Activated CD8-positive, alpha-beta memory T cell treated with anti-CD3 and anti-CD28 coated beads for 1 hour (primary cell): ENCODE measurements at regions not wholly inside any gene's neighbourhood (a gene's known extent, or its start where the extent isn't known, plus 50 kb on each side); places are given as distances from the start of the nearest gene placed in this dataset.
"Not testable (repeated sequence)": the region's sequence is repeated elsewhere in the genome, so short reads cannot be mapped to it uniquely, and the experiment has no call there.

Experiments used
- DNase-seq, 2 donors: peaks; one replicate each; pipeline ENCODE4 v3.0.0-alpha.2; 2020; ENCODE audit warnings: low read depth in 1 of 2; ENCODE audit errors: extremely low read depth in 1 of 2

DNA sequence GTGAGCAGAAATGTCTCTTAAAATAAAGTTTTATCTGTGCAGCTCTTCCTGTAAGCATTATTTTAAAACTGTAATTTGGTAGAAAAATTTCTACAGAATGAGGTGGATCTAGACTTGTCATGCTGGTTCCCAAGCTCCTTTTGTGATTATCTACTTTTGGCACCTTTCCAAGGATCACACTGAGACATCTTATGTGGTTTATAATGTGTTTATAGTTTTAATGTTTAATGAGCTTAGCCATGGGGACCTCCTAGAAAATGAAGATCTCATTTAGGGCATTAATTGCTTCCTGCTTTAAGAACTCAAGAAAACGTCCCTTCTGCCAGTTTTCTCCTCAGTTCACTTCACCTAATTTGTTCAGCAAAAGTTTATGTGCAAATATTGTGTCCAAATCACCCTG is 468.4 kb downstream of the SUCLG1 start:
- DNase-seq: no peak

DNA sequence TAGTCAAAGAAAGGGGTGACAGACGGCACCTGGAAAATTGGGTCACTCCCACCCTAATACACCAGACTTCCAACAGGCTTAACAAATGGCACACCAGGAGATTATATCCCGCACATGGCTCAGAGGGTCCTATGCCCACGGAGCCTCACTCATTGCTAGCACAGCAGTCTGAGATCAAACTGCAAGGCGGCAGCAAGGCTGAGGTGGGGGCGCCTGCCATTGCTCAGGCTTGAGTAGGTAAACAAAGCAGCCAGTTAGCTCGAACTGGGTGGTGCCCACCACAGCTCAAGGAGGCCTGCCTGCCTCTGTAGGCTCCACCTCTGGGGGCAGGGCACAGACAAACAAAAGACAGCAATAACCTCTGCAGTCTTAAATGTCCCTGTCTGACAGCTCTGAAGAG is 482.5 kb downstream of the SUCLG1 start:
- not testable (repeated sequence) for DNase-seq

DNA sequence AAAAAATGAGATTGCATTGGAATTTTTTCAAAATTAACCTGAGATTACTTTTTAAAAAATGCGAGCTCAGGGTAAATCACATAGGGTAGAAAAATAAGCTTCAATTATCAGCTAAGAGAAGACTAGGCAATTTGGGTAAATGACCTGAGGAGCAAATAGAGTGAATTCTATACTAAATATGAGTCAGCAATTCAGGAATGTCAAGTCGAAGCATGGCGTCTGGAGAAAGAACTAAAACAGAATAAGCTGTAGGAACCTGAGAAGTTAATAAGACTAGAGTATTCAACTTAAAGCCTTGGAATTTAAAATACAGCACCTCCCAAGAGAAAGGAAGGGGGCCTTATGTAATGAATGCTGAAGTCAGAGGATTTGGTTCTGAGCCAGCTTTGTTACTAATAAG is 487.0 kb downstream of the SUCLG1 start:
- DNase-seq: no peak

DNA sequence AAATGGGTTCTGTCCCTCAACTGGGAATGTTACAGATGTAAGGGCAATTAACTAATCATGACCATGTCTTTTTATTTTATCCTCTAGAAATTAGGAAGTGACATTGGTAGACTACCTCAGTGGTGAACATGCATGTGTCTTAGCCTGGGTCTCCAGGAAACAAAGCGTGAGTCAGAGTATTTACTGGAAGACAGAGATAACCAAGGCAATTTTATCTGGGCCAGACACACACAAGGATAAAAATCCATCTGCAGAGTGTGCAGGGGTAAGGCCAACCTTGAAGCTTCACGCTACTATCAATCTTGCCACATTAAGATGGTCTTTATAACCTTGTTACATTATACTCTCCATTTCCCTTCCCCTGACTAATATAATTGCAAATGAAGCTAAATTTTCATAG is 487.5 kb downstream of the SUCLG1 start:
- no peak for DNase-seq

DNA sequence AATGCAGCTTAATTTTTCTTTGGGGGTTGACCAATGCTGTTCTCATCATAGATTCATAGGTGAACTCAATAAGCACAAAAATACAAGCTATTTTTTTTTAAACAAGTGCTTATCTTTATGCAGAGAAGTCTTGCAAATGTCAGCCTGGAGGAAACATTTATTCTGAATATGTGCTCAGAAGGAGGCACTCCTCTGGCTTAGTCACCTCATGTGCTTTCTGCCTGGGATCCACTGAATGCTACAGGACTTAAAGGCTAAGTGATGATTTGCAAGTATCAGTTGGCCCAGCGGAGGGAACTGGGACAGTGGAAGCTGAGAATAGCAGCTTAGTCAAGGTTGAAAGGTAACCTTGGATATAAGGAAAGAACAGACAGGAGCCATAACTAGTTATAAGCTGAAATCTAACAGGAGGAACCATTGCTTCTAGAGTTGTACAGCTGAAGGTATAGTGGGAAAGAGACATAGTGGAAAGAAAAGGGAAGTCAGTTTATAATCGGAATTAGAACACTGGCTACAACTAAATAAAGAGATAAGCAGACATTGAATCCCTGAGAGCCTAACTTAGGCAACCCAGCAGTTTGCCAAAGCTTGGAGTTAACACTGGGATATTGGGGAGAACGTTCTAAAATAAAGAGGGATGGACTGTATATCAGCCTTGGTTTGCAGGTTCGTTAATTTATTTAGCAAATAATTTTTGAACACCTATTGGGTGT is 488.7 kb downstream of the SUCLG1 start:
- no peak for DNase-seq

DNA sequence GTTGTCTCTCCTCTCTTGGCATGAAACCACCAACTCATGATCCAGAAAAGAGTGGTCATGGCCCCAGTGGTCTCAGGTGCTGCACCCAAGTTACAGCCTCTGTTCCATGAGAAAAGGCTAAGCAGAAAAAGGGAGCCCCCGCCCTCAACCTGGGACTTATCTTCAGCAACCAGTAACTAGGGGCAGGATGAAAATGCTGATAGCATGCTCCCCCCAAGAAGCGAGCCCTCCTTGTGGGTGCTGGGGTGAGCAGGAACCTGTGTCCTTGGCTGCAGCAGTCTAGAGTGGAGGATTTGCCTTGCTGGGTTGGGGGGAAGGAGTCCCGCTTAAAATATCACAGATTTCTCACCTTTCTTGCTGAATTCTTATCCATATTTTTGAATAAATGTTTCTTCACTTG is 490.0 kb downstream of the SUCLG1 start:
- no peak for DNase-seq

DNA sequence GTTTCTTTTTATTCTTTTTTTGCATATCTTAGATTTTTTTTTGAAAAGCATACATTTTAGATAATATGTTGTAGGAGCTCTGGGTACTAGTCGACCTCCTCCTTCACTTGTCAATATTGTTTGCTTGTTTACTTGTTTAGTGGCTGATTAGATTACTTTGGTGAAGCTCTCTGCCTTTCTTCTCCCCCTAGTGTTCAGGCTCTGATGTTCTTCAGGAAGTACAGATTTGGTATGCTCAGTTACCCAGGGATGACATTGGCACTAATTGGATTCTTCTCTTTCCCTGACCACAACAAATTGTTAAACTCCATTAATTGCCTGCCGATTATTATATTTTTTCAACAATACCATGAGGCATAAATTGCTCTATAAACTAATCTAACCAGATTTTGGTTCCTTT is 491.2 kb downstream of the SUCLG1 start:
- no peak for DNase-seq

DNA sequence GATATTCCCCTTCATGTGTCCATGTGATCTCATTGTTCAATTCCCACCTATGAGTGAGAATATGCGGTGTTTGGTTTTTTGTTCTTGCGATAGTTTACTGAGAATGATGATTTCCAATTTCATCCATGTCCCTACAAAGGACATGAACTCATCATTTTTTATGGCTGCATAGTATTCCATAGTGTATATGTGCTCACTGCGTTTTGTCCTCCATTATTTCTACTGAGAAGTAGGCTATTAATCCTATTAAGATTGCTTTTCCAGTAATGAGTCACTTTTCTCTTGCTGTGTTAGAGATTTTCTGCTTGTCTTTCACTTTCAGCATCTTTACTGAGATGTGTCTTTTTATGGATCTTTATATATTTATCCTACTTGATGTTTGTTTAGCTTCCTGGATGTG is 492.1 kb downstream of the SUCLG1 start:
- not testable (repeated sequence) for DNase-seq

DNA sequence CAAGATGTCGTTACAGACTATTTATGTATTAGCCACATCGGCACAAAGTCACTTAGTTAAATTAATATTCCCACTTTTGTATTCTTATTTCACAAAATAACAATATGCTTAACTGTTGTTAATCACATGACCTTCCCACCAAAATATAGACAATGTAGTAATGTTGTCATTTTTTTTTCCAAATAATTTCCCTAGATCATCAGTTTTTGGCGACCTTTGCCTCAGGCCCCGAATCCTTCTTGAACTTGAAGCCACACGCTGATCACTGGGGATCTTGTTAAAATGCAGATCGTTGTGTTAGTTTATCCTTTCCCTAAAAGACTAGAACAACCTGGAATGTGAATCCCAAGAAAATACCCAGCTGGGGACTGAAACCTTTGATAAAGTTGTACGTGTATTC is 497.6 kb downstream of the SUCLG1 start:
- no peak for DNase-seq

DNA sequence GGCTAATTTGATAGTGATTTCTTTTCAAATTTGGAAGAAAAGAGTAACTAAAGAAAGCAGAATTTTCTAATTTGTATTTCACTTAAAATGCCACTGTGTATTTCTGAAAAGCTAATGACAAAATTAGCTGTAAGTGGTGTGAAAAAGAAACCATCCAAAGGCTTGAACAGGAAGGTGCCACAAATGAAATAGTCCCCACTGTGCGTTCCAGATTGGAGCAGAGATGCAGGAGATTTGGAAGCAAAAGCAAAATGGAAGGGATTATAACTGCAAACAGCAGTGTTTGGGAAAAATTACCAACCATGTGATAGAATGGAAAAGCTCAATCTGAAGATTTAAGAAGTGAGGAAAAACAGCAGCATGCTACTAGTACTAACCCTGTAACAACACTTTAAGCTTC is 498.7 kb downstream of the SUCLG1 start:
- DNase-seq: no peak

DNA sequence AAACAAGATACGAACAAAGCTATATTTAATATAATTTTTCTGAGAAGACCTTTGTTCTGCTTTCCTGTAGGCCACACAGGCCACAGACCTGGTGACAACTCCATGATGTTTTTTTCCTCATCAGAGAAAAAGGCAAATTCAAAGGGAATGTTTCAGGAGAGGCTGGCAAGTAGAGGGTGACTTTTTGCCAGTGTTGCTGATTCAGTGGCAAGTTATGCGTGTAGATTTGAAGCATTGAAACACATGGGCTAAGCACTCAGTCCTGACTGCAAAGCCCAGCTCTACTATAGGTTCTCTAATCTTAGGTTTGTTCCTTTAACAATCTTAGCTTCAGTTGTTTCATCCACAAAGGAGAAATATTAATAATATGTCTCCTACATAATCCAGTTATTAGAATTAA is 499.8 kb downstream of the SUCLG1 start:
- DNase-seq: no peak

DNA sequence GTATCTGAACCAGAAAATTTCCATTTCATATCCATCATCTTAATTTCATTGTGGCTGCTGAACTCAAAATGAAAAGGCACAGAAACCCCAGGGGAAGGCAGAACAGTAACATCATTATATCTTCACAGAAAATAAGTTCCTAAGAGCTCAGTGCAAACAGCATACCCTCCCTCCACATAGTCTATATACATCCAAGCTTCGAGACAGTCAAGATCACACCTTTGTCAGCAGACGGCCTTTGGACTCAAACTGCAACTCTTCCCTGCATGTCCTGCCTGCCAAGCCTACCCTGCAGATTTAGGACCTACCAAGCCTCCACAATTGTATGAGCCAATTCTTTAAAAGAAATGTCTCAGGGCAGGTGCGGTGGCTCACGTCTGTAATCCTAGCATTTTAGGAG is 502.1 kb downstream of the SUCLG1 start:
- DNase-seq: no peak

DNA sequence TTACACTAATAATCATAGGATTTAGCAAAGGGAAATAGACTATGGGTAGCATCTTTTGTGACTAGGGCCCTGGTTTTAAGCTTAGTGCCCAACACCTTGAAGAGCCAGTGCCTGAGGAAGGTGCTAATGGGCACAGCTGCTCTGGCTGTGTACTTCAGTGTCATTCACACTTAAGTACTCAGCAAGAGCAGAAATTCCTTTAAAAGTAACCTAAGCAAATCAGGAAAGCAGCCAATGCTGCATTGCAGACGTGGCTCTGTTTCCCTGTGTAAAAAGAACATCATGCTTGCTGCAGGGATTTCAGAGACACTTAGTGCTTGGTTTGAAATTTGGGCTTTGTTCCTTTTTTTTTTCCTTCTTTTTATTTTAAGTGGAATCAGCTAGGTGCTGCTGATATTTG is 505.4 kb downstream of the SUCLG1 start:
- no peak for DNase-seq

DNA sequence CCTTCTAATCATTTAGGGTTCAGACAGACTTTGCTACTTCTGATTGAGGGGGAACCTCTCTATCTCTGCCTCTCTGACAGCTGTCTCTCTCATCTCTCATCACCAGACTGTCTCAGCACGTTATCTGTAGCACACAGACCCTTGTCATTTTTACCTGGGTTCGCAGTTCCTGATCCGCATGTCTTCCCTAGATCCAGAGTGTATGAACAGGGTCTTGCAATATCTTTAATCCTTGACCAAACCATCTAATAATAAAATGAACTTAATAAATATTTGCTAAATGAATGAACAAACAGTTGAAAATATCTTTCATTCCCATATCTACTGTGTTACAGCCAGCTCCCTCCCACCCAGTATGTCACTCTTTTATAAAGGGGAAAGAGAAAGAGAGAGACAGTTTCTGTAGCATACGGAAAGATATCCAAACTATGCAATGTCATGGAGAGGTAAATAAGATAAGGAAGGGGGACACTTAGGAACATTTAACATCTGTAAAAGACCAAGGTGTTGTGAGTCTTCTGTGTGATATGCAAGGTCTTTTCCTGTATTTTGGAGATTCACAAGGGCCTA is 507.6 kb downstream of the SUCLG1 start:
- DNase-seq: no peak

DNA sequence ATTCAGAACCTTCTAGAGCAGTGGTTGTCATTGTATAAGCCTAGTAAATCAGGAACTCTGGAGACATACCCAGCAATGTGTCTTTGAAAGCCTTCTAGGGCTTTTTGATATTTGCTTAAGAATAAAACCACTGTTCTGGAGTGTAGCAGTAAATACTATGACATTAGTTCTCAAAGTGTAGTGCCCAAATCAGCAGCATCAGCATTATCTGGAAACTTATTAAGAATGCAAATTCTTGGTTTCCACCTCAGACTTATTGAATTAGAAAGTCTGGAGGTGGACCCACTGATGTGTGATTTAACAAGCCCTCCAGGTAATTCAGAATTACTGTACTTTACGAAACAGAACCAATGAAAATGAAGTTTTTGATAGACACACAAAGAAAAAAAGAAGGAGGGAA is 509.7 kb downstream of the SUCLG1 start:
- DNase-seq: no peak

DNA sequence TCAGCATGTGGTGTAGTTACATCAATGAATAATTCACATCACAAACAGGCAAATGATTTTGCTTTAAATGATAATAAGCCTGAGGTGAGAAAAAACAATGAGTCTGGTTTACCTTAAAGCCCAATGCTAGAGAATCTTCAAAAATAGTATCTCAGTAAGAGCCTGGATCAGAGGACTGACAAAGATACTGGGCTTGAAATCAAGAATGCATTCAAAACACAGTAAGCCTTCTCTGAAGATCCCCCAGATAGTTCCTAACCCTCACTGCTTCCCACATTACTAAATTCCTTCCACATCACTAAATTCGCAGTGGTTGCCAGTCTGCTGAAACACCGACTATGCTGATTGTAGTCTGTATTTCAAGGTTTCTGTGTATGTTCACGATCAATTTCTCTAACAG is 514.9 kb downstream of the SUCLG1 start:
- DNase-seq: no peak

DNA sequence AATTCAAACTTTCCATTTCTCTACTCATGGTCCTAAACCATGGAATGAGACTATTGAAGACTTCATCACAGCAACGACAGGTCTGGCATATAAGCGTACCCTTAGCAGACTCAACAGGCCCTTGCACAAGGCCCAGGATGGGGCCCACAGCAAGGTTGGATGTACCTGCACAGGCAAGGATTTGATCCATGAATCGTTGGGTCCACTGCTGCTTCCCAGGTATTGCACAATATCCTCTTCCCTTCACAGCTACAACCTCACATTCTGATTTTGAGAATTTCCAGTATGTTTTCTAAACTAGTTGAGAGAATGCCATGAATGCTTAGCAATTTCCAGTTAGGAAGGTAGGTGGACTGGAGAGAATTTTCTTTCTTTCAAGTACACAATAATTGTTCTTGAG is 515.8 kb downstream of the SUCLG1 start:
- no peak for DNase-seq

DNA sequence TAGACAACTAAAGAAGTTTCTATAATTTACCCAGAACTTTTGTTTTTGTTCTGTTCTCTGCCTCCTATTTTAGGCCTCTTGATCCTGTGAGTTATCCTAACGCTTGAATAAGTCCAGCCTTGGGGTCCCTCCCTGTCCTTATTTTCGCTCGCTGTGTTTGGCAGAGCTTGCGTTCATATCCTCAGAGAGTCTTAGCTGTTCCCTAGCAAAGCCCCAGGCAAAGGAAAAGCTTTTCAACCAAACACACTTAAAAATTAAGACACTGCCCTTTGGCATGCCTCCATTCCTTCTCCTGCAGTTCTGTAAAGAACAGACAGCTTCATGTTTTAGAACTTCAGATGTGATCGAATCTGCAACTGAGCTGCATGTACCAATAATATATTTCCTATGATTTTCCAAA is 517.2 kb downstream of the SUCLG1 start:
- DNase-seq: no peak

DNA sequence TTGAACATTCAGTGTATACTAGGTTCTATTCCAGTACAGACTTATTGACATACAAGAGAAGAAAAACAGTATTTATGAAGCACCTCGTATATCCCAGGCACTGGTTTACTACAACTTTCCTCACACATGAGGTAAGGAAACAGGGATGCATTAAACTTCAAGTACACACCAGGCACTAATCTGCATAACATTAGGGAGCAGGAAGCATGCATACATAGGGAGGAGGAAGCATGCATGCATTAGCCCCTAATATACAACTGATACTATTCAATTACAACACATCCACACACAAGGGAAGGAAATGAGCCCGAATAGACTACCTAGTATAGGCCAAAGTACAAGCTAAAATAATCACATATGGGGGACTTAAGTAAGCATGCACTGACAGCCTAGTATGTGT is 525.3 kb downstream of the SUCLG1 start:
- DNase-seq: no peak

DNA sequence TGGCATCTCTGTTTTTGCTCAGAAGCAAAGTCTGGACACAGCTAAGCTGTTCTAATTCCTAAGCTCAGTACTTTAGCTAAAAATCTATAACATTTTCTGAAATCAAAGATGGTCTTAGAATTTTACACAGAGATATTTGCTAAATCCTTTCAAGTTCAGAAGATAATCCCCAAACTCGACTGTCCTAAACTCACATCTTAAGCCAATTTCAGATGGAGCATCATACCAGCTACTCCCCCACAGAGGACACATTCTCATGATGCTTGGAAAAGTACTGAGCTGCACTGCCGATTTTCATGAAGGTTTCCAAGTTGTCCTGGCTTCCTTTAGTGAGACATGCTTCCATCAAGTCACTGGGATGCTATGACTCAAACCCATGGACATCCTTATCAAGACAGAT is 535.5 kb downstream of the SUCLG1 start:
- no peak for DNase-seq

DNA sequence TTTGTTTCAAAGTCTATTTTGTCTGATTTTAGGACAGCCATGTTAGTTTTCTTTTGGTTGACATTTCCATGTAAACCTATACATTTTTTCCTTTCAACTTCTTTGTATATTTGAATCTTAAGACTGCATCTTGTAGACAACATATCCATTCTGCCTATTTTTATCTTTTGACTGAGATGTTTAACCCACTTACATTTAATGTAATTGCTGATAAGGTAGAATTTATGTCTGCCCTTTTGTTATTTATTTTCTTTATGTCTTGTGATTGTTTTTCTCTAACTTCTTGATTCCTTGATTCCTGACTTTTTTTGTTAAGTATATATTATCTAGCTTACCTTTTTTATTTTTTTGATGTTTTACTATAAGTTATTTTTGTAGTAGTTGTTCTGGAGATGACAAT is 542.5 kb downstream of the SUCLG1 start:
- DNase-seq: no peak

DNA sequence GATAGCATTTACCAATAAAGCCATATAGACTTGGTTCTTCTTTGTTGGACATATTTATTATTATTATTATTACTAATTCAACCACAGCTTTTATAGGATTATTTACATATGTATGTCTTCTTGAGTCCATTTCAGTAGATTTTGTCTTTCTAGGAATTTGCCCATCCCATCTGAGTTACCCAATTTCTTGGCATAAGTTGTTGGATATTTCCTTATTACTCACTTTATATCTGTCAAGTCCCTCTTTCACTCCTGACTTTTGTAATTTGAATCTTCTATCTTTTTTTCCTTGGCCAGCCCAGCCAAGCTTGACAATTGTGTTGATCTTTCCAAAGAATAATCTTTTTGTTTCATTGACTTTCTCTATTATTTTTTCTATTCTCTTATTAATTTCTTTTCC is 543.7 kb downstream of the SUCLG1 start:
- DNase-seq: no peak

DNA sequence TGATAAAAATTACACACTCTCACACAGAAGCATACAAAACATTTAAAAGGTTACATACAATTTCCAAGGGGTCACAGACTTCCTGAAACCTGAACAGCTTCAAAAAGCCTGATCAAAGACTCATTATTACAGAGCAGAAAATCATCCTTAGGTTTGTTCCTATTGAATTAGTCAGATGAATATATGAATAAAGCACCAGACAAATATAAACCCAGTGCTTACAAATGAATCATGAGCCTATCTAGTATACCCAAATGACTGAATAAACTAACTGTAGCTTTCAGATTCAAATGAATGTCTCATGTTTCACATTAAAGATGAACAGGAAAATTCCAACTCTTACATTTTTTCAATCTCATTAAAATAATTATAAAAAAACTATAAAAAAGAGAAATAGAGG is 550.3 kb downstream of the SUCLG1 start:
- DNase-seq: no peak
